HFFc6 (cell line): ENCODE measurements at regions not wholly inside any gene's neighbourhood (a gene's known extent, or its start where the extent isn't known, plus 50 kb on each side); places are given as distances from the start of the nearest gene placed in this dataset.

Experiments used
- DNase-seq: peaks from one replicate; pipeline ENCODE4 v3.0.0-alpha.2; 2018
- H3K27ac Mint-ChIP-seq: 2 replicates; pipeline ENCODE4 v1.8.0; 2020; ENCODE audit warnings: mild to moderate bottlenecking, mixed read lengths
- H3K27me3 Mint-ChIP-seq: 2 replicates; pipeline ENCODE4 v1.8.0; 2021; ENCODE audit warnings: mild to moderate bottlenecking, moderate library complexity, mixed read lengths; ENCODE audit not compliant: insufficient read depth
- H3K36me3 Mint-ChIP-seq: 2 replicates; pipeline ENCODE4 v1.8.0; 2021; ENCODE audit warnings: low read depth, mixed read lengths
- H3K4me1 Mint-ChIP-seq: 2 replicates; pipeline ENCODE4 v1.8.0; 2020; ENCODE audit warnings: low read depth, mixed read lengths
- H3K4me3 Mint-ChIP-seq: 2 replicates; pipeline ENCODE4 v1.8.0; 2020; ENCODE audit warnings: mild to moderate bottlenecking, moderate library complexity, mixed read lengths
- H3K9me3 Mint-ChIP-seq: 2 replicates; pipeline ENCODE4 v1.8.0; 2020; ENCODE audit warnings: mild to moderate bottlenecking, mixed read lengths
- TF ChIP-seq, protein P1 (sequence below): fragments of 200-600 bp; sonication (generic); IDR thresholded peaks from 2 replicates; pipeline ENCODE4 v1.5.0; 2021; ENCODE audit warnings: antibody characterized with exemption, mild to moderate bottlenecking

DNA sequence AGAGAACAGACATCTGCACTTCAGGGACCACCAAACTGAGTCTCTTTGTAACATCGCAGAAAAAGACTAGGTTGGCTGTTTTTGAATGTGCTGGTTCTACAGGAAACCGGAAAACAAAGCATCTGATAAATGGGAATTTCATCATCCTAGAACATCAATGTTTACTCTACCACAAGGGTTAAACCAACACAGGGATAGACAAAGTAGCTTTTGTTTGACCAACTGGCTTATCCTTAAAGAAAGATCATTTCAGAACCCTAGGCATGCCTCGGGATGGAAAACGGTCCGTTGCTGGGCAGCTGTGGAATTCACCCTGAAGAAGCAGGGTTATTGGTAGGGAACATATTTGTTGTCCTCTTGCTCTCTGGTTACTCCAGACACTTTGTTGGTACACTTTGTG lies 2355.5 kb upstream of the AGA start:
- H3K27ac Mint-ChIP-seq, result no peak overlapping the region
- peaks cover 37% of the 10 kb centered on the region for H3K9me3 Mint-ChIP-seq
- no peak for DNase-seq
- TF ChIP-seq, protein P1, sequence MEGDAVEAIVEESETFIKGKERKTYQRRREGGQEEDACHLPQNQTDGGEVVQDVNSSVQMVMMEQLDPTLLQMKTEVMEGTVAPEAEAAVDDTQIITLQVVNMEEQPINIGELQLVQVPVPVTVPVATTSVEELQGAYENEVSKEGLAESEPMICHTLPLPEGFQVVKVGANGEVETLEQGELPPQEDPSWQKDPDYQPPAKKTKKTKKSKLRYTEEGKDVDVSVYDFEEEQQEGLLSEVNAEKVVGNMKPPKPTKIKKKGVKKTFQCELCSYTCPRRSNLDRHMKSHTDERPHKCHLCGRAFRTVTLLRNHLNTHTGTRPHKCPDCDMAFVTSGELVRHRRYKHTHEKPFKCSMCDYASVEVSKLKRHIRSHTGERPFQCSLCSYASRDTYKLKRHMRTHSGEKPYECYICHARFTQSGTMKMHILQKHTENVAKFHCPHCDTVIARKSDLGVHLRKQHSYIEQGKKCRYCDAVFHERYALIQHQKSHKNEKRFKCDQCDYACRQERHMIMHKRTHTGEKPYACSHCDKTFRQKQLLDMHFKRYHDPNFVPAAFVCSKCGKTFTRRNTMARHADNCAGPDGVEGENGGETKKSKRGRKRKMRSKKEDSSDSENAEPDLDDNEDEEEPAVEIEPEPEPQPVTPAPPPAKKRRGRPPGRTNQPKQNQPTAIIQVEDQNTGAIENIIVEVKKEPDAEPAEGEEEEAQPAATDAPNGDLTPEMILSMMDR, result no peak
- no peaks in the 10 kb centered on the region for H3K4me1 Mint-ChIP-seq
- H3K36me3 Mint-ChIP-seq, result no peaks in the 10 kb centered on the region
- no peak overlapping the region for H3K4me3 Mint-ChIP-seq
- no peaks in the 10 kb centered on the region; the same call in 1 of the 2 replicates for H3K27me3 Mint-ChIP-seq

DNA sequence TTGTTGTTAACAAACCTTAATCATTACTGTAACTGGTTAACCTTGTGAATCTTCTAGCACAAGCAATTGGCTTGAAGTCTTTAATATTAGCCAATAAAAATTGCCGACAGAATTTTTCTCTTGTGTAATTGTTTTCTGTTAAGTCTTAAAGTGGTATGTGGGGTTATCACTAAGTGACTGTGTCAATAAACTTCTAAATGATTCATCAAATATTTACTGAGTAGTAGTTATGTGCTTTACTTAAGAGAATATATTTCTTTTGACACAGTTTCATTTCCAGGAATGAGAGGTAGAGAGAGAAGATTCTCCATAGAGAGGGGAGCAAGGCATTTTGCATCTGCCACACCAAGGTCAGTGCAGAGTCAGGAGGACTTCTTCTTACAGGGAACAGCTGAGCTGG lies 2361.6 kb upstream of the AGA start:
- no peak overlapping the region for H3K4me3 Mint-ChIP-seq

DNA sequence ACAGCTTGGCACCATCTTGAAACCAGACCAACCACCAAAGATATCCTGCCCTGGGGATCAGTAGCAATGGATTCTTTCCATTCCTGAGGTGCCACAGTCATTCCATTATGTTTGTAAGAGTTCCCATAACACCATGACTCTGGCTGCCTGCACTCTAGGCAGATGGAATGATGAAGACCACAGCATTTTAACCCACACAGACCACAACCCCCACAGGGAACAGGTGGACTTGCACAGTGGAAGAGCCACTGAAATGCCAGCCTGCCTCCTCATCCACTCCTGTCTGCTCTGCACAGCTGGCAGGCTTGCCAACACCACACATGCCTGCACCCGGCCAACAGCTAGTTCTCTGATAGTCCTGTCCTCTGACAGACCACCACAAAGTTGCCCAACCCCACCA lies 2362.2 kb upstream of the AGA start:
- H3K4me1 Mint-ChIP-seq, result no peaks in the 10 kb centered on the region
- no peak for DNase-seq
- no peaks in the 10 kb centered on the region; the same call in none of the 2 replicates for H3K27me3 Mint-ChIP-seq
- TF ChIP-seq, protein P1, result no peak
- H3K4me3 Mint-ChIP-seq, result no peak overlapping the region
- no peaks in the 10 kb centered on the region; the same call in 1 of the 2 replicates for H3K36me3 Mint-ChIP-seq
- no peak overlapping the region for H3K27ac Mint-ChIP-seq
- peaks cover 51% of the 10 kb centered on the region for H3K9me3 Mint-ChIP-seq

More for the DNA sequence above, 2361.6 kb upstream of the AGA start:
- Mint-ChIP-seq H3K36me3 (no peaks in the 10 kb centered on the region; the same call in 1 of the 2 replicates), H3K4me1 (no peaks in the 10 kb centered on the region), H3K27me3 (no peaks in the 10 kb centered on the region; the same call in none of the 2 replicates), H3K27ac (no peak overlapping the region), H3K9me3 (peaks cover 52% of the 10 kb centered on the region)
- DNase-seq, result no peak
- TF ChIP-seq, protein P1, result no peak

DNA sequence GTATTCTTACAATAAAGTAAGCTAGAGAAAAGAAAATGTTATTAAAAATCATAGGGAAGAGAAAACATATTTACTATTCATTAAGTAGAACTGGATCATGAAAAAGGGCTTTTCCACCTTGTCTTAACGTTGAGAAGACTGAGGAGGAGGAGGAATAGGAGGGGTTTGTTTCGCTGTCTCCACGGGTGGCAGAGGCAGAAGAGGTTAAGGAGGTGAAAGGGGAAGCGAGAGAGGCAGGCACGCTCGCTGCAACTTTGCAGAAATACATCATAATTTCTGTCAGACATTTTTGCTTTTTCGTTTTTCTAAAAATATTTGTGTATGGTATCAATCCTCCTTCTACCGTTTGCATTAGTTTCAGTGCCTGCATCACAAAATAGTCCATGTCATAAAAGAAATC lies 2375.1 kb upstream of the AGA start:
- TF ChIP-seq, protein P1, result no peak
- Mint-ChIP-seq H3K27me3 (no peaks in the 10 kb centered on the region), H3K4me1 (no peaks in the 10 kb centered on the region), H3K36me3 (no peaks in the 10 kb centered on the region), H3K4me3 (no peak overlapping the region), H3K27ac (no peak overlapping the region), H3K9me3 (peaks cover 28% of the 10 kb centered on the region)
- no peak for DNase-seq

DNA sequence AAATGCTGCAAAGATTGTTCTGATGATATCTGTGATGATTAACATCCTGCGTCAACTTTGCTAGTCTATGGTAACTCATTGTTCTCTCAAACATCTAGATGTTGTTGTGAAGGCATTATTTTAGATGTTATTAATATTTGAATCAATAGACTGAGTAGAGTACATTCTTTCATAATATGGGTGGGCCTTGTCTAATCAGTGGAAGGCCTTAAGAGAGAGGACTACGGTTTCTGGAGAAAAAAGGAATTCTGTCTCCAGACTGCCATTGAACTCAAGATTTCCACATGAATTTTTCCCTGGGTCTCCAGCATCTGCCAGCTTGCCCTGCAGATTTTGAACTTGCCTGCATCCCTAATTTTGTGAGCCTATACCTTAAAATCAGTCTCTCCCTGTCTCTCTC lies 2381.1 kb upstream of the AGA start:
- Mint-ChIP-seq H3K9me3 (peaks cover 44% of the 10 kb centered on the region), H3K4me3 (no peak overlapping the region), H3K27ac (no peak overlapping the region), H3K4me1 (no peaks in the 10 kb centered on the region), H3K36me3 (no peaks in the 10 kb centered on the region), H3K27me3 (no peaks in the 10 kb centered on the region)
- TF ChIP-seq, protein P1, result no peak
- DNase-seq, result no peak

DNA sequence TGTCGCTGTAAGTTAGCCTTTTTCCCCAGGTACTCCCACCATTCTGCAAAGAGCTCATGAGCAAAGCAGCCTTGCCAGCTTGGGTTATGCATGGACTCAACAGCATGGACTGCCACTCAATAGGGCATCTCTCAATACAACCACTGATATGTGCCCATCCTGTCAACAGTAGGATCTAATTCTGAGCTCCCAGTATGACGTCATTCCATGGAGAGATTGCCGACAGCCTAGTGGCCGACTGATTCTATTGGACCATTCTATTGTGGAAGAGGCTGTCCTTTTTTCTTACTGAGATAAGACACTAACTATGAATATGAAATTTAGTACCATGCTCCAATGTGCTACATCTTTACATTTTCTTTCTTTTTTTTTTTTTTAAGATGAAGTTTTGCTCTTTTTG lies 2389.0 kb upstream of the AGA start:
- no peak overlapping the region for H3K4me3 Mint-ChIP-seq
- H3K36me3 Mint-ChIP-seq, result peaks cover 4% of the 10 kb centered on the region; the same call in 1 of the 2 replicates
- H3K9me3 Mint-ChIP-seq, result peaks cover 34% of the 10 kb centered on the region
- H3K4me1 Mint-ChIP-seq, result no peaks in the 10 kb centered on the region
- H3K27me3 Mint-ChIP-seq, result no peaks in the 10 kb centered on the region
- H3K27ac Mint-ChIP-seq, result no peak overlapping the region
- TF ChIP-seq, protein P1, result no peak
- DNase-seq, result no peak
